ENCODE measurements at regions not wholly inside any gene's neighbourhood (a gene's known extent, or its start where the extent isn't known, plus 50 kb on each side); places are given as distances from the start of the nearest gene placed in this dataset.

GRCh38 chr14:53409289-53409688, 256.2 kb upstream of the DDHD1 start:
- no peak for TF ChIP-seq CTCF (IDR thresholded peaks at IDR 0.05)
- no peak for TF ChIP-seq NRF1 (IDR thresholded peaks at IDR 0.05; ENCODE audit: low read depth, low read length)
- TF ChIP-seq, protein P1, sequence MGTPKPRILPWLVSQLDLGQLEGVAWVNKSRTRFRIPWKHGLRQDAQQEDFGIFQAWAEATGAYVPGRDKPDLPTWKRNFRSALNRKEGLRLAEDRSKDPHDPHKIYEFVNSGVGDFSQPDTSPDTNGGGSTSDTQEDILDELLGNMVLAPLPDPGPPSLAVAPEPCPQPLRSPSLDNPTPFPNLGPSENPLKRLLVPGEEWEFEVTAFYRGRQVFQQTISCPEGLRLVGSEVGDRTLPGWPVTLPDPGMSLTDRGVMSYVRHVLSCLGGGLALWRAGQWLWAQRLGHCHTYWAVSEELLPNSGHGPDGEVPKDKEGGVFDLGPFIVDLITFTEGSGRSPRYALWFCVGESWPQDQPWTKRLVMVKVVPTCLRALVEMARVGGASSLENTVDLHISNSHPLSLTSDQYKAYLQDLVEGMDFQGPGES (IDR thresholded peaks at IDR 0.05; ENCODE audit: low read depth, low read length): no peak
- no peak for TF ChIP-seq ZBTB33 (IDR thresholded peaks at IDR 0.05; ENCODE audit: borderline replicate concordance, low read depth)
- TF ChIP-seq, protein P2, sequence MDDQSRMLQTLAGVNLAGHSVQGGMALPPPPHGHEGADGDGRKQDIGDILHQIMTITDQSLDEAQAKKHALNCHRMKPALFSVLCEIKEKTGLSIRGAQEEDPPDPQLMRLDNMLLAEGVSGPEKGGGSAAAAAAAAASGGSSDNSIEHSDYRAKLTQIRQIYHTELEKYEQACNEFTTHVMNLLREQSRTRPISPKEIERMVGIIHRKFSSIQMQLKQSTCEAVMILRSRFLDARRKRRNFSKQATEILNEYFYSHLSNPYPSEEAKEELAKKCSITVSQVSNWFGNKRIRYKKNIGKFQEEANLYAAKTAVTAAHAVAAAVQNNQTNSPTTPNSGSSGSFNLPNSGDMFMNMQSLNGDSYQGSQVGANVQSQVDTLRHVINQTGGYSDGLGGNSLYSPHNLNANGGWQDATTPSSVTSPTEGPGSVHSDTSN (IDR thresholded peaks at IDR 0.05): no peak
- TF ChIP-seq RCOR1 (IDR thresholded peaks at IDR 0.05; ENCODE audit: low read length): no peak
- TF ChIP-seq YY1 (IDR thresholded peaks at IDR 0.05; ENCODE audit: low read depth): no peak
